OCI-LY3 (cell line): ENCODE measurements at regions not wholly inside any gene's neighbourhood (a gene's known extent, or its start where the extent isn't known, plus 50 kb on each side); places are given as distances from the start of the nearest gene placed in this dataset.

Experiments
- EZH2phosphoT487 ChIP-seq: fragments of 200-600 bp; shearing (Covaris generic); IDR thresholded peaks from 2 replicates; pipeline ENCODE4 v1.6.1; 2018; ENCODE audit warnings: antibody characterized with exemption, mixed run types, low read depth
- TF ChIP-seq, protein P1 (sequence below): fragments of 200-600, 300-600 bp; sonication (generic); IDR thresholded peaks from 2 replicates; pipeline ENCODE4 v1.5.1; 2014; ENCODE audit warnings: antibody characterized with exemption, low read length, low read depth

DNA sequence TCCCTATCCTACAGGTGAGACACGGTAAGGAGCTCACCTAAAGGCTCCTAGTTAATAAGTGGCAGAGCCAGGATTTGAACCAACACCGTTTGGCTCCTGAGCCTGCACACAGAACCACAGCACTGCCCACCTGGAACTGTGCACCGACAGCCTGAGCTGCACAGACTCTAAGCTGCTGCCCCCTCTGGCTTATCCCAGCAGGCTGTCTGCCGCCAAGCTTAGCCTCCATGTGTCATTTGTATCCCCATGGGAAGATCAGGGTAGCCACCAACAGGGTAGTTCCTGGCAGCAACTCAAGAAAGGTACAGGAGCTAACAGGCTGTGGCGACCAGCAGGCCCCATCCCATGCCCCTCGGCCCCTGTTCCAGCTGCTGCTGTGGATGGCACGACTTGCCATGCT, 135.7 kb downstream of the LRRC30 start:
- TF ChIP-seq, protein P1, sequence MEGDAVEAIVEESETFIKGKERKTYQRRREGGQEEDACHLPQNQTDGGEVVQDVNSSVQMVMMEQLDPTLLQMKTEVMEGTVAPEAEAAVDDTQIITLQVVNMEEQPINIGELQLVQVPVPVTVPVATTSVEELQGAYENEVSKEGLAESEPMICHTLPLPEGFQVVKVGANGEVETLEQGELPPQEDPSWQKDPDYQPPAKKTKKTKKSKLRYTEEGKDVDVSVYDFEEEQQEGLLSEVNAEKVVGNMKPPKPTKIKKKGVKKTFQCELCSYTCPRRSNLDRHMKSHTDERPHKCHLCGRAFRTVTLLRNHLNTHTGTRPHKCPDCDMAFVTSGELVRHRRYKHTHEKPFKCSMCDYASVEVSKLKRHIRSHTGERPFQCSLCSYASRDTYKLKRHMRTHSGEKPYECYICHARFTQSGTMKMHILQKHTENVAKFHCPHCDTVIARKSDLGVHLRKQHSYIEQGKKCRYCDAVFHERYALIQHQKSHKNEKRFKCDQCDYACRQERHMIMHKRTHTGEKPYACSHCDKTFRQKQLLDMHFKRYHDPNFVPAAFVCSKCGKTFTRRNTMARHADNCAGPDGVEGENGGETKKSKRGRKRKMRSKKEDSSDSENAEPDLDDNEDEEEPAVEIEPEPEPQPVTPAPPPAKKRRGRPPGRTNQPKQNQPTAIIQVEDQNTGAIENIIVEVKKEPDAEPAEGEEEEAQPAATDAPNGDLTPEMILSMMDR = no peak
- no peak for TF ChIP-seq EZH2phosphoT487
